22Rv1 (cell line): ENCODE measurements at regions not wholly inside any gene's neighbourhood (a gene's known extent, or its start where the extent isn't known, plus 50 kb on each side); places are given as distances from the start of the nearest gene placed in this dataset.

Experiments
- ZFX ChIP-seq: fragments of 450-650 bp; IDR thresholded peaks from 2 replicates; pipeline ENCODE4 v1.6.1; 2017; ENCODE audit warnings: antibody characterized with exemption, borderline replicate concordance
- TF ChIP-seq, protein P1 (sequence below): fragments of 450-650 bp; IDR thresholded peaks from 2 replicates; pipeline ENCODE4 v1.5.1; 2017; ENCODE audit warnings: mild to moderate bottlenecking

DNA sequence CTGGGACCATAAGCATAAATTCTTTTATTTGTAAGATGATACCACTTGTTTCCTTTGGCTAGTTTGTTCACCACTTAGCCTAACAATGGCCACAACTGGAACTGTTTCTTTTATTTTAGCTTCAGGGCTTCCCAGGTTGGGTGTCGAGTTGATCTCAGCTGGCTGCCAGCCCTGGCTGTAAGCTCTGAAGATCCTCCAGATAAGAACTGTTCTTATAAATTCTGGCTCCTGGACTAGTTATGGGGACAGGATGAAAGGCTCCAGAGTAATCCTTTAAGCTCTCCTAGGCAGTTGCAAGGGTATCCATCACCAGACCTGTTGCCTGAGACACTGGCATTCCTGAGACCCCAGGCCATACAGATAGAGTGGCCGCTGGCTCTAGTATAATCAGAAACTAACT is 129.4 kb upstream of the ACSL4 start:
- TF ChIP-seq, protein P1, sequence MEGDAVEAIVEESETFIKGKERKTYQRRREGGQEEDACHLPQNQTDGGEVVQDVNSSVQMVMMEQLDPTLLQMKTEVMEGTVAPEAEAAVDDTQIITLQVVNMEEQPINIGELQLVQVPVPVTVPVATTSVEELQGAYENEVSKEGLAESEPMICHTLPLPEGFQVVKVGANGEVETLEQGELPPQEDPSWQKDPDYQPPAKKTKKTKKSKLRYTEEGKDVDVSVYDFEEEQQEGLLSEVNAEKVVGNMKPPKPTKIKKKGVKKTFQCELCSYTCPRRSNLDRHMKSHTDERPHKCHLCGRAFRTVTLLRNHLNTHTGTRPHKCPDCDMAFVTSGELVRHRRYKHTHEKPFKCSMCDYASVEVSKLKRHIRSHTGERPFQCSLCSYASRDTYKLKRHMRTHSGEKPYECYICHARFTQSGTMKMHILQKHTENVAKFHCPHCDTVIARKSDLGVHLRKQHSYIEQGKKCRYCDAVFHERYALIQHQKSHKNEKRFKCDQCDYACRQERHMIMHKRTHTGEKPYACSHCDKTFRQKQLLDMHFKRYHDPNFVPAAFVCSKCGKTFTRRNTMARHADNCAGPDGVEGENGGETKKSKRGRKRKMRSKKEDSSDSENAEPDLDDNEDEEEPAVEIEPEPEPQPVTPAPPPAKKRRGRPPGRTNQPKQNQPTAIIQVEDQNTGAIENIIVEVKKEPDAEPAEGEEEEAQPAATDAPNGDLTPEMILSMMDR, result no peak
- TF ChIP-seq ZFX, result no peak
